Stimulated activated CD4-positive, alpha-beta T cell treated with anti-CD3 and anti-CD28 coated beads, Interleukin-1b, Interleukin-23, amount 100 ng/mL, for 4 hours (primary cell): ENCODE measurements at regions not wholly inside any gene's neighbourhood (a gene's known extent, or its start where the extent isn't known, plus 50 kb on each side); places are given as distances from the start of the nearest gene placed in this dataset.
"Not testable (repeated sequence)": the region's sequence is repeated elsewhere in the genome, so short reads cannot be mapped to it uniquely, and the experiment has no call there.

Experiments used
- DNase-seq, 2 donors: peaks; one replicate each; pipeline ENCODE4 v3.0.0-alpha.2; 2020; ENCODE audit warnings: low read depth in 2 of 2

- no peak for DNase-seq
Observed at GRCh38 chr14:66268802-66269334, 217.3 kb upstream of the CCDC196 start.

DNA sequence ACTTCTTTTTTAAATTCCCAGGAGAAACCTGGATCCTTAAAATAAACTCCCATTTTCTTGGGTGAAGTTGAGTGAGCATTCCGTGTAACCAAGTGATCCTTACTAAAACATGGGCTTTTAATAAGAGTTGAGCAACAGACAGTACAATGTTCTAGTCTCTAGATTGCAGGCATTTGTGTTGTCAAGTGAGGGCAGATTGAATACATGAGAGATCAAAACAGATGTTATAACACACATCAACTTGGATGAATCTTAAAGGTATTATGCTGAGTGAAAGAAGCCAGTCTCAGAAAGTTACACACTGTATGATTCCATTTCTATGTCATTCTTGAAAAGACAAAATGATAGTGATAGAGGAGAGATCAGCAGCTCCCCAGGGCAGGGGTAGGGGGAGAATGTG is 213.9 kb upstream of the CCDC196 start:
- no peak for DNase-seq

GRCh38 chr14:66273261-66273832 is 212.8 kb upstream of the CCDC196 start:
- DNase-seq: no peak

DNA sequence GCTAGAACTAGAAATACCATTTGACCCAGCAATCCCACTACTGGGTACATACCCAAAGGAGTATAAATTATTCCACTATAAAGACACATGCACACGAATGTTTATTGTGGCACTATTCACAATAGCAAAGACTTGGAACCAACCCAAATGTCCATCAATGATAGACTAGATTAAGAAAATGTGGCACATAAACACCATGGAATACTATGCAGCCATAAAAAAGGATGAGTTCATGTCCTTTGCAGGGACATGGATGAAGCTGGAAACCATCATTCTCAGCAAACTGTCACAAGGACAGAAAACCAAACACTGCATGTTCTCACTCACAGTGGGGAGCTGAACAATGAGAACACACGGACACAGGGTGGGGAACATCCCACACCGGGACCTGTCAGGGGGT is 207.8 kb upstream of the CCDC196 start:
- DNase-seq: not testable (repeated sequence)

DNA sequence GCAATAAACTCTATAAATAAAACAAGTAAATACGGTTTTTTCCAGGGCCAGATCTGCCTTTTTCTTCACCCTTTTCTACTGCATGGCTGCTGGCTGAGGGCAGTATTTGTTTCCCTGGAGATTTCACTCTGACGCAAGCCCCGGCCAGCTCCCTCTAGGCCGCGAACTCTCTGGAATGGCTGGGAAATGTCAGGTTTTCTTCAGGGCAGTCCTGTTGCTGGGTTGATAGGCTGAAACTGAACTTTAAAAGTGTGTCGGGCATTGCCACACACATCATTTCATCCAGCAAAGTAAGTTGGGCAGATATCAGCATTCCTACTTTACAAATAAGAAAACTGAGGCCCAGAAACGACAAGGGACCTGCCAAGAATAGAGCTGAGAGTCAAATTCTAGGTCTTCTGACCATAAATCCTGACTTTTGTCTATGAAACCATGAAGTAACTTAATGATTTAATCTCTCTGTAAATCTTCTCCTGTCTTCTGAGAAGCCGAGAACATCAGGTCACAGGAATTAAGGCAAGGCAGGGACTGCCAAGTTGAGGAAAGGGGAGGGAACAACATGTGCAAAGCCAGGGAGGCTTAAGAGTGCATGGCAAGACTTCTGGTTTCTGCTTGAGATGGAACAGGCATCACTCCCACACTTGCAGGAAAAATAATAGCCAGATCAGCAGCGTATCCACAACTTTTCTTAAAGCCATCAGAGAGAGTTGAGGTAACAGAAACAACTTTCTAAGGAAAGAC is 205.0 kb upstream of the CCDC196 start:
- no peak for DNase-seq

- DNase-seq: no peak
Observed at GRCh38 chr14:66284346-66284745, 201.8 kb upstream of the CCDC196 start.

DNA sequence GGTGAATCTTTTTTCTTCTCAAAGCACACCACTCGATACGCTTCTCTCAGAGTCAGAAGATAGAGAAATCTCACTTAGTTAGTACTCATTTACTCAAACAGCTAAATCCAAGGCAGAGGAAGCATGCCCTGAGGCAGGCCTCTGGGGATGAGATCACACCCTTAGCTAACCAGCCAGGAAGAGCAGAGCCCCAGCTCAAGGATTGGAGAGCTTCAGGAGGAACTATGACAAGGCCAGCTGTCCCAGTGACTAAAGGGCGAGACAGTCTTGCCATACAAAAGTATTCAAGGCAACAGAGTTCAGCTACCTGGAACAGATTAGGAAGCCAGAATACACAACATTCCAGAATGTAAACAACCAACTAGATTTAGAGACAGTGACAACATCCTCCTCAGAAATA is 197.7 kb upstream of the CCDC196 start:
- DNase-seq: no peak

GRCh38 chr14:66291756-66292155 is 194.4 kb upstream of the CCDC196 start:
- no peak for DNase-seq

DNA sequence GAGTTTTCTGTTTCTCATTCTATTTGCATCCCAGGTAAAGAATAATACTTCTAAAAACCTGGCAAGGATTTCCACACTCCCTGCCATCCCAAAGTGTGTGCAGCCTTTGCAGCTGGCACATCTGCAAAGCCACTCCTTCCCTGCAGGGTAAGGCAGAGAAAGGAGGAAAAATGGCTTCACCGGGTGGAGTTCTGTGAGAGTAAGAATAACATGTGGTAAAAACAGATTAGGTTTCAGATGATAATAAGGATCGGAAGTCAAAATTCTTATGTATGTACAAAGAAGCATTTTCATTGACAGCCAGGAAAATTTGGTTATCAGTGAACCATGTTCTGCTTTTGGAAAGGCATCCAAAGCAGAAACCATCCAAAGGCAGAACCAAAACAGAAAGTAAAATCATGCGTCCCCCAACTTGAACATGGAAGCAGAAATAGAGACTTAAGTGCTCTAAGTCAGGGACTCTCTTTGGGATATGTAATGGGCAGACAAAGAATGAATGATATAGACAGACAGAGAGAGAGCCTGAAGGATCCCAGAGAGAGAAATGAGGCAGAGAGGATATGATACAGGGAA is 192.6 kb upstream of the CCDC196 start:
- no peak for DNase-seq

DNA sequence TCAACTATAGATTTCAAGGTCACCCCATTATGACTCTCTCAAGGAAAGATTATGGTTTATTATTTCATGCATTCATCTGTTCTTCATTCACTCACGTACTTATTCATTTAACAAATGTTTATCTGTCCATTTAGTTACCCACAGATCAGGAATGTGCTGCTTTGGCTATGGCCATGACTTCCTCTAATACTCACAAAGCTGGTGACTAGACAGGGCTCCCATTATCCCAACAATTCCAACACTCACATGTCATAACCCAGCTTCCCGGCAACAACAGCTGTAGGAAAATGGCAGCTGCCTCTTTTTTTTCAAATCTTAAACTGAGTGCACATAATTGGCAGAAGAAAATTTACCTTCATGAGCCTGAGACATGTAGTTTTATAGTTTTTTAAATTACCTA is 190.8 kb upstream of the CCDC196 start:
- DNase-seq: no peak

DNA sequence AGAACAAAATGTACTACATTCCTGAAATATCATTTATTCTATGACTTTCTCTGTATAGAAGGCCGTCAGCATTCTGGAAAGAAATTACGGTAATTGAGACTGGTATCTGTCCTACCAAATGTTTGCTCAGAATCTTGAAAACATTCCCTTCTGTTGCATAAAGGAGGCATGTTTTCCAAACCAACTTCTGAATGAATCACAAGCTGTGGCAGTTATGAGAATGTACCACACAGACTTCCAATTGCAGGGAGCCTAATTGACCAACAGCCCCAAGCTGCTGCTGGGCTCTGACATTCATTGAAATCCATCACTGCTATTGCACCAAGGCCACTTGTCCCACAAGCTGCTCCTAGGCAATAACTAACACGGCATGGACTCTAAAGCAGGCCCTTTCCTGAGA is 185.3 kb upstream of the CCDC196 start:
- DNase-seq: no peak

- DNase-seq: no peak
Observed at GRCh38 chr14:66306101-66306500, 180.1 kb upstream of the CCDC196 start.

GRCh38 chr14:66311058-66311457 is 175.1 kb upstream of the CCDC196 start:
- no peak for DNase-seq

GRCh38 chr14:66311990-66312389 is 174.2 kb upstream of the CCDC196 start:
- no peak for DNase-seq

DNA sequence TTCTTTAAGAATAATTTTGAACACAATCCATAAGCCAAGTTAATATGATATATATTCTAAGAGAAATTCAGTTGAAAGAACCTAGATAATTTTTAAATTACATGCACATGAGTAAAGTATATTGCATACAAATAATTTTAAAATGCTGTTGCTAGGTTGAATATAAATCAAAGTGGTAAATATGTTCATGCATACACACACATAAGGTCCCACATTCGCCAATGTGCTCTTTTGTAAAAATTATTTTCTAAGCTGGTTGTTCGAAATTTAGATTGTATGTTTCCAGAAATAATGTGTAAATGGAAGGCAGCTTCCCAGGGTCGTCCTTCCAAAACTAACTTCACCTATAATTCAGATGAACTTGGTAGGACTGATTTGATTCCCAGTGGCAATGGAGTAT is 173.7 kb upstream of the CCDC196 start:
- DNase-seq: no peak

GRCh38 chr14:66315098-66315497 is 171.1 kb upstream of the CCDC196 start:
- DNase-seq: no peak

GRCh38 chr14:66315548-66315947 is 170.6 kb upstream of the CCDC196 start:
- DNase-seq: no peak

GRCh38 chr14:66322564-66322963 is 163.6 kb upstream of the CCDC196 start:
- no peak for DNase-seq

DNA sequence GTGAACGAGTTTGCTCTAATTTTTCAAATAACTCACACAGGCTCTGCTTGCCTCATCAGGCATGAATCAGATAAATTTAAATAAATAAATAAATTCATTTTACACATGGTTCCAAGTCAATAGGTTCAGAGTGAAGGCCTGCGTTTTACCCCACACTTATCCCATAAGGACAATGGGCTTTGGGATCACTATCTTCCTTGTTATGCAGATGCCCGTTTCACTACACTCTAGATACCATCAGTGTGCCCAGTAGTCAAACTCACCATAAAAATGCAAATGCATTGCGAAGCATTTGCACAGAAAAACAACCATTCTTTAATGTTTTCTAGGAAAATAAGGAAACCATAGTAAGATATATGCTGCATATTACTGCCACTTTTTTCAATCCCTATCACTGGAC is 155.9 kb upstream of the CCDC196 start:
- DNase-seq: no peak

DNA sequence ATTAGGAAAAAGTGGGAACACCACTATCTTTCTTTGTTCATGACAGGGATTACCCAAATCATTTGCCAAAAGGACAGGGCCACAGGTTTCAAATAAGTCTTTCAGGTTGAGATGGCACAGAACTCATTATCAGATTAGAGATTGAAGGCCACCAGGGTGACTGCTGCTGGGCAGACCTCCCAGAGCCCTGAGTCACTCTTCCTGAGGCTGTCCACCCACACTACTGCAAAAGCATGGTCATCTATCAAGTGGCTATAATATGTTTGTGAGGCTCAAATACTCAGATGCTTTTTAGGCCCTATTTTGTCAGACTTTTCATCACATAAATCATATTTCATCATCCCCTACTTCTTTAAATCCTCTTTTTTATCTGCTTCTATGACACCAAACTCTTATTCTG is 155.3 kb upstream of the CCDC196 start:
- no peak for DNase-seq

GRCh38 chr14:66333293-66333692 is 152.9 kb upstream of the CCDC196 start:
- not testable (repeated sequence) for DNase-seq

GRCh38 chr14:66341239-66341638 is 144.9 kb upstream of the CCDC196 start:
- no peak for DNase-seq

DNA sequence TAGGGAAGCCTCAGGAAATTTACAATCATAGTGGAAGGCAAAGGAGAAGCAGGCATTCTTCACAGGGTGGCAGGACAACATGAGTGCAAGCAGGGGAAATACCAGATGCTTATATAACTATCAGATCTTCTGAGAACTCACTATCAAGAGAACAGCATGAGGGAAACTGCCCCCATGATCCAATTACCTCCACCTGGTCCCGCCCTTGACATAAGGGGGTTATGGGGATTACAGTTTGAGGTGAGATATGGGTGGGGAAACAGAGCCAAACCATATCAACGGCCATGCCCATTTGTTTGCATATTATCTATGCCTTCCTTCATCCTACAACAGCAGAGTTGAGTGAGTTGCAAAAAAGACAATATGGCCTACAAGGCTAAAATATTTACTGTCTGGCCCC is 140.2 kb upstream of the CCDC196 start:
- DNase-seq: no peak
